ENCODE measurements at regions not wholly inside any gene's neighbourhood (a gene's known extent, or its start where the extent isn't known, plus 50 kb on each side); places are given as distances from the start of the nearest gene placed in this dataset.

GRCh38 chr6:14250573-14250972, 133.0 kb downstream of the CD83 start:
- no peak for ATAC-seq
- TF ChIP-seq ZNF8 (CRISPR knock-in tag; IDR thresholded peaks at IDR 0.05) (no peak), POU6F1 (CRISPR knock-in tag; IDR thresholded peaks at IDR 0.05; ENCODE audit: borderline replicate concordance, low read depth) (no peak), RARB (CRISPR knock-in tag; IDR thresholded peaks at IDR 0.05) (no peak), SNAI2 (CRISPR knock-in tag; IDR thresholded peaks at IDR 0.05) (no peak), TSHZ2 (CRISPR knock-in tag; IDR thresholded peaks at IDR 0.05) (no peak), CSDC2 (CRISPR knock-in tag; IDR thresholded peaks at IDR 0.05) (no peak), ZNF565 (CRISPR knock-in tag; conservative IDR thresholded peaks at IDR 0.05; ENCODE audit: low read depth) (no peak), CREB5 (CRISPR knock-in tag; IDR thresholded peaks at IDR 0.05; ENCODE audit: low read depth) (no peak), GLIS3 (CRISPR knock-in tag; IDR thresholded peaks at IDR 0.05) (no peak), OSR1 (CRISPR knock-in tag; IDR thresholded peaks at IDR 0.05) (no peak), ZFP30 (CRISPR knock-in tag; IDR thresholded peaks at IDR 0.05) (no peak), PPARA (CRISPR knock-in tag; IDR thresholded peaks at IDR 0.05; ENCODE audit: borderline replicate concordance) (no peak), CSRNP3 (CRISPR knock-in tag; IDR thresholded peaks at IDR 0.05) (no peak), PATZ1 (CRISPR knock-in tag; IDR thresholded peaks at IDR 0.05; ENCODE audit: borderline replicate concordance) (no peak), TOX (CRISPR knock-in tag; IDR thresholded peaks at IDR 0.05; ENCODE audit: borderline replicate concordance) (no peak), ESRRG (CRISPR knock-in tag; IDR thresholded peaks at IDR 0.05) (no peak), ARNTL (CRISPR knock-in tag; IDR thresholded peaks at IDR 0.05; ENCODE audit: borderline replicate concordance, low read depth) (no peak), ZC3H10 (CRISPR knock-in tag; IDR thresholded peaks at IDR 0.05) (no peak), ZFP3 (CRISPR knock-in tag; IDR thresholded peaks at IDR 0.05) (no peak)

GRCh38 chr6:14252271-14252850, 134.8 kb downstream of the CD83 start:
- no peak for ATAC-seq
- TF ChIP-seq OSR1 (CRISPR knock-in tag; IDR thresholded peaks at IDR 0.05) (no peak), RARB (CRISPR knock-in tag; IDR thresholded peaks at IDR 0.05) (no peak), CREB5 (CRISPR knock-in tag; IDR thresholded peaks at IDR 0.05; ENCODE audit: low read depth) (no peak), CSDC2 (CRISPR knock-in tag; IDR thresholded peaks at IDR 0.05) (no peak), CSRNP3 (CRISPR knock-in tag; IDR thresholded peaks at IDR 0.05) (no peak), PATZ1 (CRISPR knock-in tag; IDR thresholded peaks at IDR 0.05; ENCODE audit: borderline replicate concordance) (no peak), TCF4 (CRISPR knock-in tag; IDR thresholded peaks at IDR 0.05; ENCODE audit: borderline replicate concordance) (no peak), ZFP3 (CRISPR knock-in tag; IDR thresholded peaks at IDR 0.05) (no peak), ZNF565 (CRISPR knock-in tag; conservative IDR thresholded peaks at IDR 0.05; ENCODE audit: low read depth) (no peak), GLIS3 (CRISPR knock-in tag; IDR thresholded peaks at IDR 0.05) (no peak), ISL1 (CRISPR knock-in tag; IDR thresholded peaks at IDR 0.05) (no peak), POU6F1 (CRISPR knock-in tag; IDR thresholded peaks at IDR 0.05; ENCODE audit: borderline replicate concordance, low read depth) (no peak), SNAI2 (CRISPR knock-in tag; IDR thresholded peaks at IDR 0.05) (no peak), ARNTL (CRISPR knock-in tag; IDR thresholded peaks at IDR 0.05; ENCODE audit: borderline replicate concordance, low read depth) (no peak), ZNF8 (CRISPR knock-in tag; IDR thresholded peaks at IDR 0.05) (no peak)
